GM23338 (cell line): ENCODE measurements at regions not wholly inside any gene's neighbourhood (a gene's known extent, or its start where the extent isn't known, plus 50 kb on each side); places are given as distances from the start of the nearest gene placed in this dataset.

ENCODE experiments used
- ATAC-seq: fragments of 200-7000 bp; cut with Tn5 transposase; 3 replicates; pipeline ENCODE4 v1.9.1; 2020
- DNase-seq: peaks from one replicate; pipeline ENCODE4 v3.0.0-alpha.2; 2015; ENCODE audit warnings: low spot score
- H2AFZ ChIP-seq: fragments of 200-600 bp; sonication (generic); 2 replicates; pipeline ENCODE4 v1.8.0; 2016; ENCODE audit warnings: antibody characterized with exemption, mild to moderate bottlenecking, moderate library complexity
- H3F3A ChIP-seq: fragments of 200-600 bp; sonication (generic); replicated peaks from 2 replicates; pipeline ENCODE4 v1.8.0; 2017; ENCODE audit warnings: antibody characterized with exemption, mixed run types, low read depth
- H3K27ac ChIP-seq: fragments of 200-600 bp; sonication (generic); 2 replicates; pipeline ENCODE4 v1.6.1; 2016; ENCODE audit warnings: low read depth
- H3K27me3 ChIP-seq: fragments of 200-600 bp; sonication (generic); 2 replicates; pipeline ENCODE4 v1.8.0; 2016; ENCODE audit warnings: mild to moderate bottlenecking, mixed run types, moderate library complexity; ENCODE audit not compliant: insufficient read depth
- H3K36me3 ChIP-seq: fragments of 200-600 bp; sonication (generic); 2 replicates; pipeline ENCODE4 v1.8.0; 2016; ENCODE audit warnings: mild to moderate bottlenecking; ENCODE audit not compliant: insufficient read depth
- H3K4me1 ChIP-seq: fragments of 200-600 bp; sonication (generic); 2 replicates; pipeline ENCODE4 v1.8.0; 2016; ENCODE audit warnings: mild to moderate bottlenecking, moderate library complexity; ENCODE audit not compliant: insufficient read depth
- H3K4me2 ChIP-seq: fragments of 200-600 bp; sonication (generic); 2 replicates; pipeline ENCODE4 v1.7.1; 2017; ENCODE audit warnings: mixed run types
- H3K4me3 ChIP-seq: fragments of 200-600 bp; sonication (generic); 2 replicates; pipeline ENCODE4 v1.6.1; 2016; ENCODE audit warnings: mixed run types
- H3K79me2 ChIP-seq: fragments of 200-600 bp; sonication (generic); replicated peaks from 2 replicates; pipeline ENCODE4 v1.8.0; 2017; ENCODE audit warnings: mild to moderate bottlenecking; ENCODE audit not compliant: insufficient read depth
- H3K9me2 ChIP-seq: fragments of 200-600 bp; sonication (generic); 2 replicates; pipeline ENCODE4 v1.8.0; 2017; ENCODE audit not compliant: insufficient read depth
- H4K20me1 ChIP-seq: fragments of 200-600 bp; sonication (generic); replicated peaks from 2 replicates; pipeline ENCODE4 v1.8.0; 2017; ENCODE audit warnings: mild to moderate bottlenecking; ENCODE audit not compliant: insufficient read depth
- H3K27ac Mint-ChIP-seq: 2 replicates; pipeline ENCODE4 v1.8.0; 2020; ENCODE audit warnings: inconsistent platforms, mild to moderate bottlenecking, moderate library complexity, mixed read lengths
- H3K27me3 Mint-ChIP-seq: 3 replicates; pipeline ENCODE4 v1.8.0; 2022; ENCODE audit warnings: low read depth, mild to moderate bottlenecking, moderate library complexity, mixed read lengths, inconsistent platforms; ENCODE audit not compliant: insufficient read depth, poor library complexity
- H3K36me3 Mint-ChIP-seq: 3 replicates; pipeline ENCODE4 v1.8.0; 2021; ENCODE audit warnings: low read depth, mild to moderate bottlenecking, inconsistent platforms, moderate library complexity, mixed read lengths
- H3K4me1 Mint-ChIP-seq: 3 replicates; pipeline ENCODE4 v1.8.0; 2020; ENCODE audit warnings: mild to moderate bottlenecking, inconsistent platforms, mixed read lengths
- H3K4me3 Mint-ChIP-seq: 3 replicates; pipeline ENCODE4 v1.8.0; 2021; ENCODE audit warnings: moderate library complexity, mild to moderate bottlenecking, inconsistent platforms, mixed read lengths
- H3K9me3 Mint-ChIP-seq: 3 replicates; pipeline ENCODE4 v1.8.0; 2020; ENCODE audit warnings: moderate library complexity, mild to moderate bottlenecking, inconsistent platforms, mixed read lengths
- CREB1 ChIP-seq: fragments of 250-450 bp; sonication (Bioruptor Pico); IDR thresholded peaks from 2 replicates; pipeline ENCODE4 v1.5.0; 2020; ENCODE audit warnings: low read depth, mild to moderate bottlenecking, moderate library complexity
- EZH2 ChIP-seq: fragments of 200-600 bp; sonication (generic); IDR thresholded peaks from one replicate; pipeline ENCODE4 v1.8.0; 2017; ENCODE audit warnings: antibody characterized with exemption, mild to moderate bottlenecking, low read depth; ENCODE audit not compliant: unreplicated experiment
- EZH2phosphoT487 ChIP-seq: fragments of 200-600 bp; sonication (generic); IDR thresholded peaks from one replicate; pipeline ENCODE4 v1.8.1; 2018; ENCODE audit warnings: antibody characterized with exemption; ENCODE audit not compliant: unreplicated experiment
- POLR2AphosphoS5 ChIP-seq: IDR thresholded peaks from 2 replicates; pipeline ENCODE4 v1.6.1; 2016; ENCODE audit warnings: antibody characterized with exemption, low read depth
- STAT1 ChIP-seq: IDR thresholded peaks from one replicate; pipeline ENCODE4 v1.6.1; 2016; ENCODE audit warnings: antibody characterized with exemption; ENCODE audit not compliant: unreplicated experiment
- ZNF114 ChIP-seq: fragments of 250-450 bp; sonication (Bioruptor Pico); IDR thresholded peaks from 2 replicates; pipeline ENCODE4 v1.5.0; 2020; ENCODE audit warnings: mild to moderate bottlenecking, moderate library complexity
- TF ChIP-seq, protein P1 (sequence below): fragments of 250-450 bp; sonication (Bioruptor Pico); IDR thresholded peaks from 2 replicates; pipeline ENCODE4 v1.5.0; 2020; ENCODE audit warnings: mild to moderate bottlenecking, moderate library complexity
- TF ChIP-seq, protein P2 (sequence below): IDR thresholded peaks from 2 replicates; pipeline ENCODE4 v1.6.1; 2016; ENCODE audit warnings: antibody characterized with exemption

DNA sequence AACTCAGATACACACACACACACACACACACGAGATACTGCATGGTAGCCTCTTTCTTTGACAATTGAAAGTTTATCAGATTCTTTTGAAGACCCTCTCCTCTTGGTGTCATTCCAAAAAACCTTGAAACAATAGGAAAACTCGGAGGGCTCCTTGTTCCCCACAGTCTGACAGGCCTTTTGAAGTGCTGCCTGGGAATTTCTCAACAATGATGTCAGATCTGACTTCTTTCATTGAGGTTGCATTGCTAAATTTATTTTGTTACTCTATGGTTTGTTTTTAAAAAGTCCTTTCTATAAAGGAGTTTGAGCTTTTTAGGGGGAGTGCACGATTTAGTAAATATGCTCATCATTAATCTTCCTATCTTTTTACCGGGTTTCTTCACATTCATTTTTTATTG, 583.9 kb downstream of the SEMA5A start:
- H3K36me3 Mint-ChIP-seq = no peaks in the 10 kb centered on the region

More for the DNA sequence above, 583.9 kb downstream of the SEMA5A start:
- Mint-ChIP-seq H3K27ac (no peak overlapping the region), H3K9me3 (no peaks in the 10 kb centered on the region), H3K4me3 (no peak overlapping the region), H3K4me1 (no peaks in the 10 kb centered on the region), H3K27me3 (no peaks in the 10 kb centered on the region)
- DNase-seq = no peak
- no peak overlapping the region for H3K27ac ChIP-seq
- H3K36me3 ChIP-seq = no peaks in the 10 kb centered on the region
- TF ChIP-seq ZNF114 (CRISPR knock-in tag) (no peak), EZH2 (no peak), POLR2AphosphoS5 (no peak), STAT1 (no peak), CREB1 (CRISPR knock-in tag) (no peak), EZH2phosphoT487 (no peak)
- TF ChIP-seq, protein P1, sequence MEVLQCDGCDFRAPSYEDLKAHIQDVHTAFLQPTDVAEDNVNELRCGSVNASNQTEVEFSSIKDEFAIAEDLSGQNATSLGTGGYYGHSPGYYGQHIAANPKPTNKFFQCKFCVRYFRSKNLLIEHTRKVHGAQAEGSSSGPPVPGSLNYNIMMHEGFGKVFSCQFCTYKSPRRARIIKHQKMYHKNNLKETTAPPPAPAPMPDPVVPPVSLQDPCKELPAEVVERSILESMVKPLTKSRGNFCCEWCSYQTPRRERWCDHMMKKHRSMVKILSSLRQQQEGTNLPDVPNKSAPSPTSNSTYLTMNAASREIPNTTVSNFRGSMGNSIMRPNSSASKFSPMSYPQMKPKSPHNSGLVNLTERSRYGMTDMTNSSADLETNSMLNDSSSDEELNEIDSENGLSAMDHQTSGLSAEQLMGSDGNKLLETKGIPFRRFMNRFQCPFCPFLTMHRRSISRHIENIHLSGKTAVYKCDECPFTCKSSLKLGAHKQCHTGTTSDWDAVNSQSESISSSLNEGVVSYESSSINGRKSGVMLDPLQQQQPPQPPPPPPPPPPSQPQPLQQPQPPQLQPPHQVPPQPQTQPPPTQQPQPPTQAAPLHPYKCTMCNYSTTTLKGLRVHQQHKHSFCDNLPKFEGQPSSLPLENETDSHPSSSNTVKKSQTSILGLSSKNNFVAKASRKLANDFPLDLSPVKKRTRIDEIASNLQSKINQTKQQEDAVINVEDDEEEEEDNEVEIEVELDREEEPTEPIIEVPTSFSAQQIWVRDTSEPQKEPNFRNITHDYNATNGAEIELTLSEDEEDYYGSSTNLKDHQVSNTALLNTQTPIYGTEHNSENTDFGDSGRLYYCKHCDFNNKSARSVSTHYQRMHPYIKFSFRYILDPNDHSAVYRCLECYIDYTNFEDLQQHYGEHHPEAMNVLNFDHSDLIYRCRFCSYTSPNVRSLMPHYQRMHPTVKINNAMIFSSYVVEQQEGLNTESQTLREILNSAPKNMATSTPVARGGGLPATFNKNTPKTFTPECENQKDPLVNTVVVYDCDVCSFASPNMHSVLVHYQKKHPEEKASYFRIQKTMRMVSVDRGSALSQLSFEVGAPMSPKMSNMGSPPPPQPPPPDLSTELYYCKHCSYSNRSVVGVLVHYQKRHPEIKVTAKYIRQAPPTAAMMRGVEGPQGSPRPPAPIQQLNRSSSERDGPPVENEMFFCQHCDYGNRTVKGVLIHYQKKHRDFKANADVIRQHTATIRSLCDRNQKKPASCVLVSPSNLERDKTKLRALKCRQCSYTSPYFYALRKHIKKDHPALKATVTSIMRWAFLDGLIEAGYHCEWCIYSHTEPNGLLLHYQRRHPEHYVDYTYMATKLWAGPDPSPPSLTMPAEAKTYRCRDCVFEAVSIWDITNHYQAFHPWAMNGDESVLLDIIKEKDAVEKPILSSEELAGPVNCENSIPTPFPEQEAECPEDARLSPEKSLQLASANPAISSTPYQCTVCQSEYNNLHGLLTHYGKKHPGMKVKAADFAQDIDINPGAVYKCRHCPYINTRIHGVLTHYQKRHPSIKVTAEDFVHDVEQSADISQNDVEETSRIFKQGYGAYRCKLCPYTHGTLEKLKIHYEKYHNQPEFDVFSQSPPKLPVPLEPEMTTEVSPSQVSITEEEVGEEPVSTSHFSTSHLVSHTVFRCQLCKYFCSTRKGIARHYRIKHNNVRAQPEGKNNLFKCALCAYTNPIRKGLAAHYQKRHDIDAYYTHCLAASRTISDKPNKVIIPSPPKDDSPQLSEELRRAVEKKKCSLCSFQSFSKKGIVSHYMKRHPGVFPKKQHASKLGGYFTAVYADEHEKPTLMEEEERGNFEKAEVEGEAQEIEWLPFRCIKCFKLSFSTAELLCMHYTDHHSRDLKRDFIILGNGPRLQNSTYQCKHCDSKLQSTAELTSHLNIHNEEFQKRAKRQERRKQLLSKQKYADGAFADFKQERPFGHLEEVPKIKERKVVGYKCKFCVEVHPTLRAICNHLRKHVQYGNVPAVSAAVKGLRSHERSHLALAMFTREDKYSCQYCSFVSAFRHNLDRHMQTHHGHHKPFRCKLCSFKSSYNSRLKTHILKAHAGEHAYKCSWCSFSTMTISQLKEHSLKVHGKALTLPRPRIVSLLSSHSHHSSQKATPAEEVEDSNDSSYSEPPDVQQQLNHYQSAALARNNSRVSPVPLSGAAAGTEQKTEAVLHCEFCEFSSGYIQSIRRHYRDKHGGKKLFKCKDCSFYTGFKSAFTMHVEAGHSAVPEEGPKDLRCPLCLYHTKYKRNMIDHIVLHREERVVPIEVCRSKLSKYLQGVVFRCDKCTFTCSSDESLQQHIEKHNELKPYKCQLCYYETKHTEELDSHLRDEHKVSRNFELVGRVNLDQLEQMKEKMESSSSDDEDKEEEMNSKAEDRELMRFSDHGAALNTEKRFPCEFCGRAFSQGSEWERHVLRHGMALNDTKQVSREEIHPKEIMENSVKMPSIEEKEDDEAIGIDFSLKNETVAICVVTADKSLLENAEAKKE (CRISPR knock-in tag) = no peak
- TF ChIP-seq, protein P2, sequence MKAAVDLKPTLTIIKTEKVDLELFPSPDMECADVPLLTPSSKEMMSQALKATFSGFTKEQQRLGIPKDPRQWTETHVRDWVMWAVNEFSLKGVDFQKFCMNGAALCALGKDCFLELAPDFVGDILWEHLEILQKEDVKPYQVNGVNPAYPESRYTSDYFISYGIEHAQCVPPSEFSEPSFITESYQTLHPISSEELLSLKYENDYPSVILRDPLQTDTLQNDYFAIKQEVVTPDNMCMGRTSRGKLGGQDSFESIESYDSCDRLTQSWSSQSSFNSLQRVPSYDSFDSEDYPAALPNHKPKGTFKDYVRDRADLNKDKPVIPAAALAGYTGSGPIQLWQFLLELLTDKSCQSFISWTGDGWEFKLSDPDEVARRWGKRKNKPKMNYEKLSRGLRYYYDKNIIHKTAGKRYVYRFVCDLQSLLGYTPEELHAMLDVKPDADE = no peak
- no peaks in the 10 kb centered on the region for H3F3A ChIP-seq
- H3K4me1 ChIP-seq = no peaks in the 10 kb centered on the region
- H4K20me1 ChIP-seq = no peaks in the 10 kb centered on the region
- H3K27me3 ChIP-seq = no peaks in the 10 kb centered on the region
- no peak for ATAC-seq
- no peaks in the 10 kb centered on the region for H3K79me2 ChIP-seq
- H2AFZ ChIP-seq = no peak overlapping the region
- no peak overlapping the region for H3K4me3 ChIP-seq
- H3K9me2 ChIP-seq = no peaks in the 10 kb centered on the region
- H3K4me2 ChIP-seq = no peak overlapping the region
